Mucosa of descending colon (tissue), 3 donors: ENCODE measurements at regions not wholly inside any gene's neighbourhood (a gene's known extent, or its start where the extent isn't known, plus 50 kb on each side); places are given as distances from the start of the nearest gene placed in this dataset.

Source experiments
- ATAC-seq: fragments of 200-7000 bp; cut with Tn5 transposase; one replicate; pipeline ENCODE4 v1.9.1; 2020; ENCODE audit warnings: mild to moderate bottlenecking, moderate library complexity
- DNase-seq, 3 donors: peaks; one replicate each; pipeline ENCODE4 v3.0.0-alpha.2; 2020
- H3K36me3 ChIP-seq: fragments of 200-600 bp; one replicate; pipeline ENCODE4 v1.8.0; 2021; ENCODE audit warnings: low read depth, mild to moderate bottlenecking
- H3K4me1 ChIP-seq: fragments of 200-600 bp; one replicate; pipeline ENCODE4 v1.8.0; 2021; ENCODE audit warnings: low read depth, mild to moderate bottlenecking
- H3K4me3 ChIP-seq: fragments of 200-600 bp; one replicate; pipeline ENCODE4 v1.8.0; 2021; ENCODE audit warnings: mild to moderate bottlenecking
- H3K9me3 ChIP-seq: fragments of 200-600 bp; one replicate; pipeline ENCODE4 v1.8.0; 2021; ENCODE audit warnings: mild to moderate bottlenecking
- CTCF ChIP-seq: fragments of 200-600 bp; IDR thresholded peaks from one replicate; pipeline ENCODE4 v1.8.0; 2022; ENCODE audit warnings: antibody characterized with exemption, mild to moderate bottlenecking
- intact Hi-C, 2 donors: fragments of 100-400 bp; cut with DNase I in 1 of 2; cut with micrococcal nuclease in 1 of 2; formaldehyde crosslinking; loops; one replicate each; pipeline versions ENCODE4 v1.11.0 to v1.11.1; 2022; cut with DNase I, micrococcal nuclease
- donor health status: DM: no; HTN: no; CAD: no; lungs with moderate emphysema.
- donor health status: DM: no; HTN: no; CAD: no.
- donor health status: DM: no; HTN: yes; CAD: no.

- ATAC-seq (no peak), DNase-seq (no peak)
- intact Hi-C loops = no loop called here
- Histone ChIP-seq H3K4me3 (no peak overlapping the region), H3K36me3 (no peaks in the 10 kb centered on the region), H3K4me1 (no peaks in the 10 kb centered on the region), H3K9me3 (no peaks in the 10 kb centered on the region)
- TF ChIP-seq CTCF = no peak
These were observed 233.0 kb upstream of the CEP162 start for GRCh38 chr6:84460491-84460890.

GRCh38 chr6:84459401-84459800, 232.0 kb upstream of the CEP162 start:
- no peak for DNase-seq
- H3K4me3 ChIP-seq = no peak overlapping the region
- H3K9me3 ChIP-seq = no peaks in the 10 kb centered on the region
- no peak for ATAC-seq
- no peaks in the 10 kb centered on the region for H3K4me1 ChIP-seq
- H3K36me3 ChIP-seq = no peaks in the 10 kb centered on the region
- intact Hi-C loops = no loop called here
- TF ChIP-seq CTCF = no peak

GRCh38 chr6:84458271-84458670, 230.8 kb upstream of the CEP162 start:
- no peaks in the 10 kb centered on the region for H3K4me1 ChIP-seq
- DNase-seq (no peak), ATAC-seq (no peak)
- no peaks in the 10 kb centered on the region for H3K9me3 ChIP-seq
- H3K4me3 ChIP-seq = no peak overlapping the region
- TF ChIP-seq CTCF = no peak
- no peaks in the 10 kb centered on the region for H3K36me3 ChIP-seq
- intact Hi-C loops = no loop called here

- H3K4me3 ChIP-seq = no peak overlapping the region
- TF ChIP-seq CTCF = no peak
- H3K36me3 ChIP-seq = no peaks in the 10 kb centered on the region
- H3K4me1 ChIP-seq = no peaks in the 10 kb centered on the region
- intact Hi-C loops = no loop called here
- DNase-seq = no peak
- ATAC-seq = peak; percentile 68
- no peaks in the 10 kb centered on the region for H3K9me3 ChIP-seq
These were observed 229.8 kb upstream of the CEP162 start for GRCh38 chr6:84457276-84457675.

GRCh38 chr6:84456803-84457202, 229.4 kb upstream of the CEP162 start:
- TF ChIP-seq CTCF = no peak
- intact Hi-C loops = no loop called here
- no peaks in the 10 kb centered on the region for H3K36me3 ChIP-seq
- no peaks in the 10 kb centered on the region for H3K4me1 ChIP-seq
- H3K9me3 ChIP-seq = no peaks in the 10 kb centered on the region
- H3K4me3 ChIP-seq = no peak overlapping the region
- no peak for DNase-seq
- peak; percentile 42 for ATAC-seq

GRCh38 chr6:84455511-84456029, 228.1 kb upstream of the CEP162 start:
- DNase-seq (no peak), ATAC-seq (no peak)
- Histone ChIP-seq H3K9me3 (no peaks in the 10 kb centered on the region), H3K36me3 (no peaks in the 10 kb centered on the region), H3K4me1 (no peaks in the 10 kb centered on the region), H3K4me3 (no peak overlapping the region)
- intact Hi-C loops = no loop called here
- no peak for TF ChIP-seq CTCF
